HG03196 (cell line): ENCODE measurements at regions not wholly inside any gene's neighbourhood (a gene's known extent, or its start where the extent isn't known, plus 50 kb on each side); places are given as distances from the start of the nearest gene placed in this dataset.

Source experiments
- ATAC-seq: cut with Tn5 transposase; IDR thresholded peaks from one replicate; pipeline ENCODE4 v1.9.1; 2021; ENCODE audit not compliant: unreplicated experiment

- ATAC-seq: no peak
These were observed 602.5 kb downstream of the PTPRU start for GRCh38 chr1:29838738-29839320.

DNA sequence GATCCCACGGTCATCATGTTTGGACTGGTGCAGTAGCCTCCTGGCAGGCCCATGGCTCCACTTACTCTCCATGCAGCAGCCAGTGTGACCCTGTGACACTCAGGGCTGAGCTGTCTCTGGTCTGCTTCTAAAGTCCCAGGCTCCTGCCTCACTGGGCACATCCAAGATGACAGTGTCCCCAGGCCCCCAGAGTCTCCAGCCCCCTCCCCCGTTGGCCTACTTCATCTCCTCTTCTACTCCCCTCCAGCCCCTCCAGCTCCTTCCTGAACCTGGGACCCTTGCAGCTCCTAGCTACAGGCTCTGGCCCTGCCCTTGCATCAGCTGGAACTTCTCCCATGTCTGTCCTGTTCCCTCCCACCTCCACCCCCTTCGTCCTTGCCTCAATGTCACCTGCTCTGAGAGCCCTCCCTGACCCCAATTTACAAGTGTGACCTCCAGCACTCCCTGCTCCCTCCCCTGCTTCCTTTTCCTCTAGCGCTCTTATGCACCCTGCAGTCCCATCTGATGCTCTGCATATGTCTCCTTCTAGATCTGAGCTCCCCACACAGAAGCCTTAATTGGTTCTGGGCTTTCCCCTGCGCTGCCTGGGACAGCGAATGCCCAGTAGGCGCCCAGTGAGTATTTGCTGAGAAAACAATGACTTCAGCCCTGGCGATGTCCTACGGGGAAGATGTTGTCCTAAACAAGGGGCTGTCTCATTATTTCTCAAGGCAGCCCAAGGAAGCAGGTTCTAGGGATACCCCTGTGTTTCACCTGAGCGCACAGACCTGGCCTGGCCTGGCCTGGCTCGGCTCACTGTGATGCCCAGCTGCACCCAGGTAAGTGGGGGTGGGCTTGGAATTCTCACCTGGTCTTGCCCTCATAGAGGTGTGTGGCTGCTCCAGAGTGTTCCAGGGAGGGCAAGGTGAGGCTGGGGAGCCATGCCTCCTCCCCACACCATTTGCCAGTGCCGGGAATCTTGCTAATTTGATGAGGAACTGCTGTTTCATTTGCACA lies 600.6 kb downstream of the PTPRU start:
- ATAC-seq: no peak

GRCh38 chr1:29835874-29836273 lies 599.6 kb downstream of the PTPRU start:
- ATAC-seq: no peak

DNA sequence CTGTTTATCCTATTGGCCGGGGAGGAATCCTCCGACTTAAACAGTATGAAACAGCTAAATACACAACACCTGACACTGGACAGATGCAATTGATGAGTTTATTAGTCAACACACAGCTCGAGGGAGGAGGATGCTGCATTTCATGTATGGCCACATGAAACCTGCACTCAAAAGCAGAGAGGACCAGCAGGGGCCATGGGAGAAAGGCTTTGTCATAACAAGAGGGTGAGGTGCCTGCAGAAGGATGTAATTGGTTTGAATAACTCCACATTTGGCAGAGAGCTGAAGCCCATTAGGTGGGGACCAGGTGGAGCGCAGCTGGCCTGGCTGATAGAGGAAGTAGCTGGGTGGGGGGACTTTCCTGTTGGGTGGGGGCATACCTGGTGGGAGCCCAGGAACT lies 599.1 kb downstream of the PTPRU start:
- ATAC-seq: no peak

GRCh38 chr1:29833581-29833980 lies 597.3 kb downstream of the PTPRU start:
- ATAC-seq: no peak

DNA sequence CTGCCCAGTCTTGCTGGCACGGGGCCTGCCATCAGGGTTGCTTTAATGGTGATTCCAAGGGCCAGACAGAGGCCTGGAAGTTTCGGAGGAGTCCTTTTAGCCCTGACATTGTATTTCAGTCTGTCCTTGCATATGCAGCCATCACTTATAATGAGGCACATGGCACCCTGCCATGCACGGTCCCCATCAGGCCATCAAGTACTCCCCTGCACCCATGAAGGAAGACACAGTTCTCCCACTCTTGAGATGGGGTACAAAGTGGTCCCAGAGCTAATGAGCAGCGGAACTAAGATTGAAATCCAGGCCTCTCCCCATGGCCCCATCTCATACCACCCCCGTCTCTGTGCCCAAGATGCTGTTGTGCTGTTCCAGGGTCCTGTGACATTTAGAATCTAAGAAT lies 596.6 kb downstream of the PTPRU start:
- no peak for ATAC-seq

DNA sequence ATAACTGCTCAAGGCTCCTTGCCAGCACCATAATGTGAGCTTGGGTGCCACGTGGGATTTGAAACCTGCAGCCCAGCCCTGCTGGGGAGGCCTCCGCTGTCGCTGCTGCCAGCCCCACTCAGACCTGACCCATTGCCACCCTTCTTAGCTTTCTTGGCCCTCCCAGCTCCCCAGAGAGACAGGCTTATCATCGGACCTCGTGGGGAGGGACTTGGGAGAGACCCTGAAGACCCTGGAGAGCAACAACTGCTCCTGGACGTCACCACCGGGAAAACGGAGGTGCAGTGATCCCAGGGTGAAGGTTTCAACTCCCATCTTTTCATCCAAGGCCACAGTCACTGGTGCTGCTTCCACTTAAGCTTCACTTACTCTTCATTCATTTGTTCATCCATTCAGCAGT lies 596.1 kb downstream of the PTPRU start:
- ATAC-seq: no peak

DNA sequence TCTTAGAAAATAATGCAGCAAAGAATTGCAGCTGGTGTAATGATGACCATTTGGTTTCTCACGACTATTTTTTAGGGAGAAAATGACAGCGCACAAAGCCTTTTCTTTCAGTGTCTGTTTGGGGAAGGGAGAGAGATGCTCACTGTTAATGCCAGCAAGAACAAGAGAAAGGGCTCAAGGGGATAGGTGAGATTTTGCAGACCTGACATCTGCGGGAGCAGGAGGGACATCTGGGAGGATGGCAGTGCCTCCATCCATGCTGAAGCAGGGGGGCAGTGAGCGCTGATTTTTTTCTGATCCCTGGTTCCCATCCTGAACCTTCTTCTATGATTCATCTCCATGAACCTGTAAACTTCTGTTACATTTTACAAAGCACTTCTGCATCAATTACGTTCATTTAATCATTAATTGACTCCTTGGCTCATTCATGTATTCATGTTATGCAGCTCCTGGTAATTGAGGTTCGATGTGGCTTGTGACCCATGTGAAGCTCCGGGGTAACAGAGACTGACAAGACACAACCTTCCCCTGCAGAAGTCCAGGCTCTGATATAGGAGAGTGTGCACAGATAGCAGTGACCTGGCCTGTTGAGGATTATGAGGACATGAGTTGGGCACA lies 595.3 kb downstream of the PTPRU start:
- ATAC-seq: no peak

DNA sequence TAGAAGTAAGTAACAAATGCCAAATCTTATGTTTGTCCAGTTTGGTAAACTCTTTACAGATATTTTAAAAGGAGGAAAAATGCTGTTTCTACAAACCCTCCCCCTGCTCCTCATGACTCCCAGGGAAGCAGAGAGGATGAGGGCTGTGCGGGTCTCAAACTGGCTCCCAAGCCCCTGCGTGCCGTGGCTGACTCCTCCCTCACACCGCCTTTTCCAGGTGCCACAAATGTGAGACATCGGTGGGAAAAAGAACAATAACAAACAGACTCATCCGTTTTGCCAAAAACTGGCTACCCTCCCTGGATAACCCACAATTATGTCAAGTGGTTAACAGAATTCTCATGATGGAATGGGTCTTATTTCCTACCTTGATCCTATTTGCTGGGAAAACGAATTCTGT lies 594.6 kb downstream of the PTPRU start:
- ATAC-seq: no peak

DNA sequence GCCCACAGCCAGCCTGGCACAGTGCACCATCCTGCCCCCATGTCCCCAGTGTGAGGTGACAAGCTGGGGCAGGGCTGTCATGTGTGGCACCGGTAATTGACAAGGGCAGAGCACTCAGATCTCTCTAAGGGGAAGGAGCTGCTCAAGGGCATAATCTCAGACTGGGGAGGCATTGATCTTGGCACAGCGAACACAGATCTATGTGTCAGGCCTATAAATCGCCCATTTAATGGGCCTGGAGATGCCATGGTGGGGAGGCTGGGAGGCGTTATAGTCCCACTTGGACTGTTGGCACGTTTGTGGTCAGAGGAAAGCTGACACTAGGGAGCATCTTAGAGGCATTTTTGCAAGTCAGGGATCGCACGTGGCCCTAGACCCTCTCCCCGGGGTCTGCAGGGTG lies 594.1 kb downstream of the PTPRU start:
- ATAC-seq: no peak

DNA sequence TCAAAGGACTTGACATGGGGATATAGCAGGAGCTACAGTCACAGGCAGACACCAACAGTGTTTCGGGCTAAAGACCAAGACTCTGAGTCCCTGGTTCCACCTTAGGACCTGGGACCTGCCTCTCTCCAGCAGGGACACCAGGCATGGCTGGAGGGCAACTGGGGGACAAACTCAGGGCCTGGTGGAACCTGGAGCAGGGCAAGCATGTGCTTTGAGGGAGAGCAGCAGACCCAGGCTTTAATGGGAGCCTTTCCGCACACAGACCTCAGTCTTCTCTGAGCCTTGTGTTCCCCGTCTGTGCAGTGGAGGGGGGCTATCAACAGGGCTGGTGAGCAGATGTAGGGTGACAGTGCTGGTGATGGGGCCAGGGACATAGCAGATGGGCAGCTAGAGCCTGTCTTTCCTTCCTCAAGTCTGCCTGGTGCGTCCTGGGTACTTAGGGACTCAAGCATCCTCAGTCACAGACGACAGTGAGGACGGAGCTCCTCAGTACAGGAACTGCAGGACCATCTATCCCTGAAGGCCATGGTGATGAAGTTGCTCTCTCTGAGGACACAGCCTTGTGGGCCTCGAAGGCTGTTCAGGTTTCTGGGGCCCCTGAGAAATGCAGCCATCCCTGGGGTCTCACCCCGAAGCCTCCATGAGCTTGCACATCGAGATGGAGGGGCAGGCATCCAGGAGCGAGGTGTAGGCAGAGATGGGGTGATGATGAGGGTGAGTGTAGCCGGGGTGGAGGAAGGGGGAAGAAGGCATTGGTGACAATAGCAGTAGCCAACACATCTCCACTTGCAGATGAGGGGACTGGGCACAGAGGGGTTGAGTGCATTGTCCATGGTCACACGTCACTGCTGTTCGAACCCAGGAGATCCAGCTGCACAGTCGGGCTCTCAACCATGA lies 593.4 kb downstream of the PTPRU start:
- ATAC-seq: no peak

DNA sequence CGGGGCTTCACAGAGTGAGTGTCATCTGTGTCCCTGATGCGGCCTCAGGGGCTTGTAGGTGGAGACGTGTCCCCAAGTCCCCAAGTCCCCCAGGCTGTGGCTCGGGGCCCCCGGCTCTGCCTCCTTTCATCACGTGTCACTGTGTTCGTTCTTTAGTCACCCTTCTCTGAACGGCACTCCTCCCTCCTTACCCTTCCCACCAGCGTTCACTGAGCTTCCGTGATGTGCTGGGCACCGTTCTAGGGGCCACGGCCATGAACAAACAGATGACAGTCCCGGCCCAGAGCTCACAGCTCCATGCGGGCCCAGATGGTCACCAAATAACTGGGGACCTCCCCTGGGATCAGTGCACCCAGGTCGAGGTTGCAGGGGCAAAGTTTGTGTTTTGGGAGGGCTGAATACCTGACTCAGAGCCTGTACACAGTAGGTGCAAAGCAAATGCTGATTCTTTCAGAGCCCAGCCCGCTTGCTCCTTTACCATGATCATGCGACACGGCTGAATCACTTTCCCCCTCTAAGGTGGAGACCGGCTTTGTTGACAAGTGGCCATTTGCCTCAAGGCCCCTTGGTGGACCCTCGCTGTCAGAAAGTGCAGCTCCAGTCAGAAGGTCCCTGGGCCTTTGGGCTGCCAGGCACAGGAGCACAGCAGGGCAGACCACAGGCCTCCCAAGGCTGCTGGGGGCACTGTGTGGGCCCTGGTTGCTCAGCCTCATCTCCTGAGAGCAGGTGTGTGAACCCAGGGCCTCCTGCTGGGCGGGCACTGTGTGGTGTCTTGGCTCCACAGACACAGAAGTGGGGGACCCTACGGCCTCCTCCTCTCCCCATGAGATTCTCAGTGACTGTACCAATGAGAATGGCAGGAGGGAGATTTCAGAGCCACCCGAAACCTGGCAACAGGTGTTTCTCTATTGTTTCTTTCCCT lies 592.5 kb downstream of the PTPRU start:
- ATAC-seq: no peak

DNA sequence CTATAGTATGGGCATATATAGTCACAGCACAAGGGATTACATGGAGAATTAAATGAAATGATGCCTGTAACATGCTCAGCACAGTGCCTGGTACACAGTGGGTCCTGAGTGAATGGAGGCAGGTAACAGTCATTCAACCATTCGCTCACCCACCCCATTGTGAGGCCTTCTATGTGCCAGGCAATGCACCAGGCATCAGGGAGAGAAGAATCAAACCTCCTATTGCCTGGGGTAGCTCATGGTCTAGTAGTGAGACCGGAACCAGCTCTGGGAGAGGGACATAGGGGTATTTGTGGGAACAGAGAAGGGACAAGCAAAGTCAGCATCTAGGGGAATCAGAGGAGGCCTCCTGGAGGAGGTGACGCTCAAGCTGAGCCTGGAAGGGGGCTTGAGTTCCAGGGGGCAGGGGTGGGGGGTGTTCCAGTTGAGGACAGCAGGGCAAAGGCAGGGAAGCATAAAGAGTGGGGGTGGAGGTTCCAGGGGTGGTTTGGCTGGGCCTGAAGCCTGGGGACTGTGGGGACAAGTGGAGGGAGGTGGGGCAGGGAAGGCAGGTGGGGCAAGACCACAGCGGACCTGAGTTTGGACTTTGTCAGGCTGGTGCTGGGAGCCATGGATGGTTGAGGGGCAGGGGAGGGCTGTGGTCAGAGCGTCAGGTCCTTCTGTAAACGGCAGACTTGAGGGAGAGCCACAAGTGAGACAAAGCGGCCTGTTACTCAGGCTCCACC lies 591.6 kb downstream of the PTPRU start:
- ATAC-seq: no peak

- no peak for ATAC-seq
These were observed 591.0 kb downstream of the PTPRU start for GRCh38 chr1:29827237-29827750.

DNA sequence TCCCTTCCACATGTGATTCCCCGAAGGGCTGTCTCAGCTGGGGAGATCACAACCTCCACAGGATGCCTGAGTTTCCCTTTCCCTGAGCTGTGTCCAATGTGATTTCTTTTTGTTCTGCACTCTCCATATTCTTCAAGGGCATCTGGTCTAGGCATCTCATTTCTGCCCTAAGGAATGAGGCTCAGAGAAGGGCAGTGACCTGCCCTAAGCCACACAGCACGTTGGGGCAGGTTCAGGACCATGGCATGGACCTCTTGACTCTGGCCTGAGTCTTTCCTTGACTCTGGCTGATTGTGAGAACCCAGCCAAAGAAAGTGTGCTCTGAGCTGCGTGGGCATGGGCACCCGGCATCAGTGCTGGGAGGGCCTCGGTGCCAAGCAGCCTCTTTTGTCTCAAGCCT lies 590.3 kb downstream of the PTPRU start:
- no peak for ATAC-seq

DNA sequence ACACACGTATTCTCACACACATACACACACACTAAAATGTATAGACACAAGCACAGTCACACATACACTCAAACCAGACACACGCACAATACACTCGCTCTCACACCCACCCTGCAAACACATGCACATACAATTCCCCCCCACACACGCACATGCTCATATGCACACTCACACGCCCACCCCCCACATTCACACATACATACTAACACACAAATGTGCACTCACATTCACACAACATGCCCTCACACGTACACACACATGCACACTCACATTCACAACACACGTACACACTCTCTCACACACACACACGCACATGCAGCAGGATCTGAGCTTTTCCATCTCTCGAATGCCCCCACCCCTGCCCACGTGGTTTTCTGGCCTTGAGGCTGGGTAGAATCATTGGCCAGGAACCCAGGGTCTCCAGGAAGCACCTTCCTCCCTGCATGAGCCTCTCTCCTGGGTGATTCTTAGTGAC lies 589.7 kb downstream of the PTPRU start:
- ATAC-seq: no peak

DNA sequence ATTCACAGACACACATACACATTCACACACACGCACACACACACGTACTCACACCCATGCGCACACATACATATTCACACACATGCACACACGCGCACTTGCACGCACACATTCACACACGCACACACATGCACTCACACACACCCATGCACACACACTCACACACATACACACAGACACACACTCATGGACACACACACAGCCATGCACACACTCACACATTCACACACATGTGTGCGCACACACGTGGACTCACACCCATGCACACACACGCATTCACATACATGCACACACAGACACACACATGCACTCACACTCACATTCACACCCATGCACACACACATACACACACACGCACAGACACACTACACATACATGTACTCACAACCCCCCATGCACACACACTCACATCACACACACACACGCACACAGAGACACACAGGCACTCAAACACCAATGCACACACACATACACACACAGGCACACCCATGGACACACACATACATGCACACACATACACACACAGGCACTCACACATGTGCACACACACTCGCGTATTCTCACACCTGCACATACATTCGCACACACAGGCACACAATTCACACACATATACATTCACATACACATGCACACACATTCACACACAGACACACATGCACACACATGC lies 589.1 kb downstream of the PTPRU start:
- no peak for ATAC-seq

- ATAC-seq: no peak
These were observed 588.4 kb downstream of the PTPRU start for GRCh38 chr1:29824511-29825273.
